H1 (cell line): ENCODE measurements at regions not wholly inside any gene's neighbourhood (a gene's known extent, or its start where the extent isn't known, plus 50 kb on each side); places are given as distances from the start of the nearest gene placed in this dataset.

Experiments
- CTCF ChIA-PET: fragments of 300-600 bp; sonication (Branson Sonifier 250); formaldehyde crosslinking; loops from one replicate; lab custom pipeline; 2021; ENCODE audit not compliant: partially characterized antibody; lab: Charles Lee
- POLR2A ChIA-PET: fragments of 300-600 bp; sonication (Branson Sonifier 250); formaldehyde crosslinking; loops from one replicate; lab custom pipeline; 2021; ENCODE audit warnings: inconsistent platforms; ENCODE audit not compliant: partially characterized antibody; lab: Charles Lee
- DNase-seq, 2 experiments: peaks; one replicate each; pipeline versions ENCODE4 v3.0.0 to v3.0.0-alpha.2; 2010 to 2022; ENCODE audit warnings: low spot score in 2 of 2, low read depth in 1 of 2, mixed read lengths in 1 of 2
- FAIRE-seq: peaks from 2 replicates; lab custom pipeline; 2011; peaks lifted over from hg19 to GRCh38; lab: Jason Lieb, UNC
- H2AFZ ChIP-seq: 2 replicates; pipeline ENCODE4 v1.8.1; 2012; ENCODE audit warnings: low read length, inconsistent platforms
- H2AK5ac ChIP-seq: 2 replicates; pipeline ENCODE4 v1.6.1; 2013; ENCODE audit warnings: low read depth, low read length
- H2BK120ac ChIP-seq: replicated peaks from 2 replicates; pipeline ENCODE3; 2013; ENCODE audit warnings: low read depth, low read length, inconsistent platforms
- H2BK12ac ChIP-seq: 2 replicates; pipeline ENCODE4 v1.6.1; 2013; ENCODE audit warnings: low read depth, low read length
- H2BK15ac ChIP-seq: 2 replicates; pipeline ENCODE4 v1.6.1; 2013; ENCODE audit warnings: low read length
- H2BK20ac ChIP-seq: 2 replicates; pipeline ENCODE4 v1.6.1; 2013; ENCODE audit warnings: low read length
- H2BK5ac ChIP-seq: 2 replicates; pipeline ENCODE4 v1.6.1; 2013; ENCODE audit warnings: low read depth, low read length
- H3K14ac ChIP-seq: 2 replicates; pipeline ENCODE4 v1.6.1; 2013; ENCODE audit warnings: inconsistent platforms; ENCODE audit not compliant: insufficient read length
- H3K18ac ChIP-seq: 2 replicates; pipeline ENCODE4 v1.6.1; 2013; ENCODE audit warnings: low read length; ENCODE audit errors: extremely low read depth
- H3K23ac ChIP-seq: 2 replicates; pipeline ENCODE4 v1.6.1; 2013; ENCODE audit warnings: inconsistent platforms; ENCODE audit not compliant: insufficient read length
- H3K23me2 ChIP-seq: 2 replicates; pipeline ENCODE4 v1.6.1; 2013; ENCODE audit warnings: low read depth, low read length
- H3K27ac ChIP-seq: 2 replicates; pipeline ENCODE4 v1.6.1; 2011; ENCODE audit warnings: low read depth, low read length, inconsistent platforms
- H3K27me3 ChIP-seq, 4 experiments: replicated peaks in 1 of 4; 1 replicate in 1 of 4; 2 replicates in 3 of 4; pipeline versions ENCODE4 v1.6.1 to v1.8.1; 2011 to 2013; ENCODE audit warnings: low read length in 3 of 4, mild to moderate bottlenecking in 3 of 4, inconsistent platforms in 2 of 4, mixed read lengths in 2 of 4, moderate library complexity in 1 of 4; ENCODE audit not compliant: control insufficient read depth in 3 of 4, insufficient read depth in 3 of 4; ENCODE audit errors: extremely low read depth in 1 of 4
- H3K36me3 ChIP-seq, 4 experiments: 2 replicates each; pipeline versions ENCODE4 v1.6.1 to v1.8.1; 2011 to 2013; ENCODE audit warnings: mild to moderate bottlenecking in 4 of 4, low read length in 3 of 4, moderate library complexity in 2 of 4, control low read depth in 1 of 4, inconsistent platforms in 1 of 4; ENCODE audit not compliant: insufficient read depth in 4 of 4, control insufficient read depth in 2 of 4
- H3K4ac ChIP-seq: replicated peaks from 2 replicates; pipeline ENCODE3; 2013; ENCODE audit warnings: low read length, low read depth, mixed read lengths, inconsistent platforms; ENCODE audit not compliant: insufficient read length
- H3K4me1 ChIP-seq, 4 experiments: replicated peaks in 1 of 4; 1 replicate in 1 of 4; 2 replicates in 3 of 4; pipeline versions ENCODE4 v1.6.1 to v1.8.1; 2011 to 2013; ENCODE audit warnings: low read length in 3 of 4, inconsistent platforms in 2 of 4, mixed read lengths in 1 of 4; ENCODE audit not compliant: insufficient read depth in 4 of 4, control insufficient read depth in 3 of 4
- H3K4me2 ChIP-seq, 2 experiments: 2 replicates each; pipeline versions ENCODE4 v1.6.1 to v1.8.1; 2011 to 2013; ENCODE audit warnings: low read depth in 2 of 2, low read length in 2 of 2, control low read depth in 1 of 2, inconsistent platforms in 1 of 2, mild to moderate bottlenecking in 1 of 2; ENCODE audit not compliant: insufficient read depth in 1 of 2
- H3K4me3 ChIP-seq, 4 experiments: fragments of 200-600, 300-600 bp in 1 of 4; sonication (generic), shearing (Covaris generic), sonication (Bioruptor Twin) in 1 of 4; 2 replicates each; pipeline versions ENCODE4 v1.5.1 to v1.8.1; 2011 to 2016; ENCODE audit warnings: low read length in 4 of 4, low read depth in 3 of 4, control low read depth in 2 of 4, inconsistent platforms in 2 of 4, mild to moderate bottlenecking in 2 of 4, mixed read lengths in 1 of 4, moderate library complexity in 1 of 4; ENCODE audit not compliant: insufficient read depth in 2 of 4; ENCODE audit errors: extremely low read depth in 1 of 4
- H3K56ac ChIP-seq: replicated peaks from 2 replicates; pipeline ENCODE3; 2013; ENCODE audit warnings: low read depth, mild to moderate bottlenecking, mixed read lengths, low read length, inconsistent platforms; ENCODE audit not compliant: insufficient read length
- H3K79me1 ChIP-seq: 2 replicates; pipeline ENCODE4 v1.6.1; 2013; ENCODE audit warnings: low read depth, low read length, control low read depth
- H3K79me2 ChIP-seq, 2 experiments: 2 replicates each; pipeline versions ENCODE4 v1.6.1 to v1.8.1; 2012 to 2013; ENCODE audit warnings: low read length in 2 of 2, mild to moderate bottlenecking in 2 of 2, inconsistent platforms in 1 of 2; ENCODE audit not compliant: insufficient read depth in 2 of 2, control insufficient read depth in 1 of 2
- H3K9ac ChIP-seq, 4 experiments: replicated peaks in 1 of 4; 1 replicate in 1 of 4; 2 replicates in 3 of 4; pipeline versions ENCODE4 v1.6.1 to v1.8.1; 2011 to 2013; ENCODE audit warnings: low read depth in 3 of 4, low read length in 3 of 4, control low read depth in 2 of 4, mild to moderate bottlenecking in 2 of 4, moderate library complexity in 2 of 4, inconsistent platforms in 1 of 4; ENCODE audit errors: extremely low read depth in 1 of 4
- H3K9me3 ChIP-seq, 2 experiments: 2 replicates each; pipeline versions ENCODE4 v1.6.1 to v1.8.1; 2012 to 2013; ENCODE audit warnings: mild to moderate bottlenecking in 2 of 2, moderate library complexity in 2 of 2, control low read depth in 1 of 2, inconsistent platforms in 1 of 2, low read depth in 1 of 2, low read length in 1 of 2, mixed read lengths in 1 of 2; ENCODE audit not compliant: insufficient read depth in 2 of 2
- H4K20me1 ChIP-seq, 2 experiments: replicated peaks in 1 of 2; 2 replicates each; pipeline versions ENCODE3 to v1.8.1; 2011 to 2013; ENCODE audit warnings: inconsistent platforms in 2 of 2, low read length in 2 of 2, mild to moderate bottlenecking in 1 of 2; ENCODE audit not compliant: insufficient read depth in 2 of 2, control insufficient read depth in 1 of 2
- H4K5ac ChIP-seq: 2 replicates; pipeline ENCODE4 v1.6.1; 2013; ENCODE audit warnings: low read length, low read depth, mixed read lengths, inconsistent platforms; ENCODE audit not compliant: insufficient read length
- H4K8ac ChIP-seq: 2 replicates; pipeline ENCODE4 v1.8.0; 2013; ENCODE audit warnings: mild to moderate bottlenecking, moderate library complexity, low read length, inconsistent platforms; ENCODE audit not compliant: insufficient read depth; ENCODE audit errors: extremely low read depth
- H4K91ac ChIP-seq: replicated peaks from 2 replicates; pipeline ENCODE3; 2013; ENCODE audit warnings: low read length, mixed read lengths, inconsistent platforms; ENCODE audit not compliant: insufficient read length
- KDM5A ChIP-seq: fragments of 200-600 bp; IDR thresholded peaks from 2 replicates; pipeline ENCODE4 v1.7.1; 2012; ENCODE audit warnings: mild to moderate bottlenecking, low read length, inconsistent platforms, mixed read lengths
- SAP30 ChIP-seq: fragments of 300-600 bp; sonication (generic); IDR thresholded peaks from 2 replicates; pipeline ENCODE4 v1.7.1; 2012; ENCODE audit warnings: low read length, moderate library complexity, mild to moderate bottlenecking, inconsistent platforms; ENCODE audit not compliant: insufficient read depth, insufficient replicate concordance
- TBP ChIP-seq: IDR thresholded peaks from 2 replicates; pipeline ENCODE4 v1.6.1; 2011; ENCODE audit warnings: low read depth, low read length, improper control_type of control experiment
- WGBS, 2 experiments: shearing (Covaris generic) in 1 of 2; methylation state at CpG; one replicate each; pipeline versions ENCODE4 v1.1.6 to v1.1.7; 2013 to 2015; ENCODE audit warnings: low lambda C conversion rate in 2 of 2, mixed read lengths in 2 of 2, inconsistent platforms in 1 of 2, low coverage in 1 of 2, missing lambda C conversion rate in 1 of 2; ENCODE audit not compliant: insufficient replicate concordance in 2 of 2, insufficient coverage in 1 of 2, insufficient read length in 1 of 2; ENCODE audit errors: extremely low coverage in 1 of 2, missing lambda C conversion rate in 1 of 2; 5-methylcytosine and 5-hydroxymethylcytosine counted together

DNA sequence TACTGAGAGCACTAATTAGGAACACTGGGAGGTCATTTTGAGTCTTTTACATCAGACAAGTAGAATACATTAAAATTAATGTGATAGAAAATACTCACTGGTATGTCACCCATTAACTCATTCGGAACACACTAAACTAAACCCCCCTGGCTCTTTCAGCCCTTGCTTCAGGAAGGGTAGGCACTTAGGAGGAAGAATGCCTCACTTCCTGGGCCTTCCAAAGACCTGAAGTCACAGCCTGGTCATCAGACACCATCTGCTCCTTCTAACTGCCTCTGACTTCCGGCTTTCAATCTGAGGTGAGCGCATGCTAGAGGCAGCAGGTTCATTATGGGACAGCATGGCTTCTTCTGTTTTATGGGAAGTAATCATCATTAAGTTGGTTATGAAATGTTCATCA lies 451.4 kb downstream of the PID1 start:
- no peaks in the 10 kb centered on the region for H4K20me1 ChIP-seq
- CTCF ChIA-PET: no interaction called here

More for the DNA sequence above, 451.4 kb downstream of the PID1 start:
- no peak overlapping the region for H2BK15ac ChIP-seq
- H2BK120ac ChIP-seq: no peak overlapping the region
- H4K8ac ChIP-seq: no peak overlapping the region
- H3K14ac ChIP-seq: no peak overlapping the region
- no peak overlapping the region for H2BK5ac ChIP-seq
- H3K79me1 ChIP-seq: no peaks in the 10 kb centered on the region
- no peak overlapping the region for H2AFZ ChIP-seq
- no peak overlapping the region for H2BK20ac ChIP-seq
- H4K5ac ChIP-seq: no peak overlapping the region
- WGBS, 2 experiments: 79% methylated on average over 3 of the region's 3 CpGs; no CpG with 5 or more reads in 1 of the 2 experiments
- H3K27me3 ChIP-seq: no peaks in the 10 kb centered on the region
- H3K18ac ChIP-seq: no peak overlapping the region
- H3K23me2 ChIP-seq: no peaks in the 10 kb centered on the region
- no peak overlapping the region for H4K91ac ChIP-seq
- TF ChIP-seq TBP (no peak), KDM5A (no peak), SAP30 (no peak)
- H3K27ac ChIP-seq: no peak overlapping the region
- FAIRE-seq: no peak
- H3K36me3 ChIP-seq: no peaks in the 10 kb centered on the region
- no peak overlapping the region for H3K9ac ChIP-seq
- no peak overlapping the region for H3K4me2 ChIP-seq
- no peak overlapping the region for H2AK5ac ChIP-seq
- no peak overlapping the region for H3K56ac ChIP-seq
- H3K79me2 ChIP-seq: no peaks in the 10 kb centered on the region
- H2BK12ac ChIP-seq: no peak overlapping the region
- no peak overlapping the region for H3K4ac ChIP-seq
- H3K4me1 ChIP-seq: no peaks in the 10 kb centered on the region
- DNase-seq: no peak
- H3K23ac ChIP-seq: no peak overlapping the region
- POLR2A ChIA-PET: no interaction called here
- H3K4me3 ChIP-seq: no peak overlapping the region
- H3K9me3 ChIP-seq: no peaks in the 10 kb centered on the region
